ENCODE measurements at regions not wholly inside any gene's neighbourhood (a gene's known extent, or its start where the extent isn't known, plus 50 kb on each side); places are given as distances from the start of the nearest gene placed in this dataset.

DNA sequence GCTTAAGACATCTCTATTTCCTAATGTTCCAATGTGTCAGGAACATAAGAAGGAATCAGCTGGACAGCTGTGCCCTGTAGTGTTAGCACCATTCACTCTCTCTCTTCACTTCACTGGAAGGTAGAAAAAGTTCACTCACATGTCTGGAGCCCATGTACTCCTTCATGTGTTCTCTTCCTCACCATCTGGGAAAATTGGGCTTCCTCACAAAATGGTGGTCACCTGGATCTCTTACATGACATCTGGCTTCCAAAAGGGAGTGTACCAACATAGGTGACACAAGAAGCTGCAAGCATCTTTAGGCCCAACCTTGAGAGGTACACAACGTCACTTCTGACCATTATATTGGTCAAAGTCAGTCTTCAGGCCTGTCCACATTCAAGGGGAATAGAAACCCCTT is 882.6 kb downstream of the LTN1 start:
- TF ChIP-seq, protein P1, sequence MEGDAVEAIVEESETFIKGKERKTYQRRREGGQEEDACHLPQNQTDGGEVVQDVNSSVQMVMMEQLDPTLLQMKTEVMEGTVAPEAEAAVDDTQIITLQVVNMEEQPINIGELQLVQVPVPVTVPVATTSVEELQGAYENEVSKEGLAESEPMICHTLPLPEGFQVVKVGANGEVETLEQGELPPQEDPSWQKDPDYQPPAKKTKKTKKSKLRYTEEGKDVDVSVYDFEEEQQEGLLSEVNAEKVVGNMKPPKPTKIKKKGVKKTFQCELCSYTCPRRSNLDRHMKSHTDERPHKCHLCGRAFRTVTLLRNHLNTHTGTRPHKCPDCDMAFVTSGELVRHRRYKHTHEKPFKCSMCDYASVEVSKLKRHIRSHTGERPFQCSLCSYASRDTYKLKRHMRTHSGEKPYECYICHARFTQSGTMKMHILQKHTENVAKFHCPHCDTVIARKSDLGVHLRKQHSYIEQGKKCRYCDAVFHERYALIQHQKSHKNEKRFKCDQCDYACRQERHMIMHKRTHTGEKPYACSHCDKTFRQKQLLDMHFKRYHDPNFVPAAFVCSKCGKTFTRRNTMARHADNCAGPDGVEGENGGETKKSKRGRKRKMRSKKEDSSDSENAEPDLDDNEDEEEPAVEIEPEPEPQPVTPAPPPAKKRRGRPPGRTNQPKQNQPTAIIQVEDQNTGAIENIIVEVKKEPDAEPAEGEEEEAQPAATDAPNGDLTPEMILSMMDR (IDR thresholded peaks at IDR 0.05) = no peak
- no peak for TF ChIP-seq EZH2 (IDR thresholded peaks at IDR 0.05; ENCODE audit: borderline replicate concordance, insufficient read depth, low read depth, low read length, poor library complexity, severe bottlenecking)
